GOT3 (cell line): ENCODE measurements at regions not wholly inside any gene's neighbourhood (a gene's known extent, or its start where the extent isn't known, plus 50 kb on each side); places are given as distances from the start of the nearest gene placed in this dataset.
"Not testable (repeated sequence)": the region's sequence is repeated elsewhere in the genome, so short reads cannot be mapped to it uniquely, and the experiment has no call there.

ENCODE experiments used
- DNase-seq: peaks from one replicate; lab custom pipeline; 2025; ENCODE audit warnings: mixed read lengths; lab: John Stamatoyannopoulos, UW

DNA sequence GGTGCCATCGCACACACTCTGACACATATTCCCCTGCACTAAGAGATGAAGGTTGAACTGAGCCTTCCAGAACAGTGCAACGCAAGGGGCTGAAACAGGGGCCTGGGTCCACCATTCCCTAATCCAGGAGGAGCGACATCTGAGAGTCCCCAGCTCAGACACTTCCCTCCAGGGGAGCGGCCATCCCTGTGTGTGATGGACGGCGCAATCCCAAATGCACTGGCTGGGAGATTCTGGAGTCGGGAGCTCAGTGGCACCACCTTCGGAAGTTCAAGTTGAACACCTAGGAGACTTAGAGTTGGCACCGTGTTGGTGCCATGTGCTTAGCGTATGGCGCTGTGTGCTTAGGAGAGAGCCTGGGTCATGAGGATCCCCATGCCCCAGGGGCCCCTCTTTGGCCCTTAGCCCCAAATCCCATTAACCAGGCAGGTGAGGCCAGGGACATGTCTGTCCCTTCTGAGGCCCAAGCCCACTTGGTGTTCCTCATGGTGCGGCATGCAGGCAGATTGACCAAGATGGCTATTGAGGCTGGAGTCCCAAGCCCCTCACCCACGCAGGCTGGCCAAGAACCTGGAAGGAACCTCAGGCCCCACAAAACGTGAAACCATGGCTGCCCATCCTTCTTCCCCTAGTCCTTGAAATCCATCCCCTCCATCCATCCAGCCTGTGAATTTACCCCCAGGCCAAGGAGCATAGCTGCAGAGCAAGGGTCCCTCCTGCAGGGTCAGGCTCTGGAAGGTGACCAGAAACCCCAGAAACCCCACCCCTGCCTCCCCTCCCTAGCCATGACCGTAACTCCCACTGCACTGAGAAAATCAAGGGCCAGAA lies 114.1 kb upstream of the OTOS start:
- DNase-seq, result no peak

DNA sequence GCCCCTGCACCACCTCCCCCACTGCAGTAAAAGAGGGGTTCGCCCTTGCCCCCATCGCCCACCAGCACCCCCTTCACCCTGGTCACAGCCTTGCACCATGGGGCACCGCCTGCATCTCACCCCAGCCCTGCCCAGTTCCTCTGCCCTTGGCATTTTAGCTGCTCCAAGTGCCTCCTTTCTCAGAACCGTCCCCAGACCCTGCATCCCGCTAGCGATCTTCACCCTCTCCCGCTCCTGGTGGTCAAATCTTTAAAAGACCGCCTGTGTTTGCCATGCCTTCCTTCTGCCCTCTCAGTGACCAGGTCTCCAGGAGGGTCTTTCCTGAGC lies 114.7 kb upstream of the OTOS start:
- no peak for DNase-seq

DNA sequence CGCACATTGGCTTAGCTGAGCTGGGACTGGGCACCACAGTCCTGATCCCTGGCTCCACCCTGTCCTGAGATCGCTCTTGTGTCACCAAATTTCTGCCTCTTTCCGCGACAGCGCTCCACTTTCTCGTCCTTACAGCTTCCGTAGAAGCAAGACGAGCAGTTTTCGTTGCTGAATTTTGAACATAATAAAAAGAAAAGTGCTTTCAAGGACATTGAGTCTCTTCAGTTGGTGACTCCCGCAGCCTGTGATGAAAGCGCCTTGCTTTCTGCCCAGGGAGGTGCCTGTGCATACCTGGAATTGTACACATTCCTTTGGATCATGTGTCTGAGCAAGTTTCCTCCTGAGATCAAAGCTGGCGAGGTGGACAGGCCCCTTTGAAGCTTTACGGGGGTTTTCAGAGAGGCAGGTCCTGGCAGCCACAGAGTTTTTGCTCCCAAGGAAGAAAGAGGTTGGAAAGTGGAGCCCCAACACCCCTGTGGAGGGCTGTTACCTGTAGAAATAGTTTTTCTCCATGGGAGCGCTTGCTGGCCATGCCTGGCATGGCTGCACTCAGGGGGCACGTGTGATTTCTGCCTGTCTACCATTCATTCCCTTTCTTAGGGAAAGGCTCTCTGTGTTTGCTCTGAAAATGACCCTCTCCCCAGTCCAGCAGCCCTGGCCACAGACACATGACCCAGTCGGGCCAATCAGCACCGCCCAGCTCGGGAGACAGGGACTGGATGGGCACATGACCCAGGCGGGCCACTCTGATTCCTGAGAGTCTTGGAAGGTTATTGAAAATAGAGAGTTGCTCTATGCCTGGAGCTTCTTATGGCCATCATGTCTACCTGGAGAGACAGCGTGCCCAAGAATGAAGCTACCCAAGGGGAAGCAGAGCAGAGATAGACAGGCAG lies 115.6 kb upstream of the OTOS start:
- DNase-seq, result no peak

DNA sequence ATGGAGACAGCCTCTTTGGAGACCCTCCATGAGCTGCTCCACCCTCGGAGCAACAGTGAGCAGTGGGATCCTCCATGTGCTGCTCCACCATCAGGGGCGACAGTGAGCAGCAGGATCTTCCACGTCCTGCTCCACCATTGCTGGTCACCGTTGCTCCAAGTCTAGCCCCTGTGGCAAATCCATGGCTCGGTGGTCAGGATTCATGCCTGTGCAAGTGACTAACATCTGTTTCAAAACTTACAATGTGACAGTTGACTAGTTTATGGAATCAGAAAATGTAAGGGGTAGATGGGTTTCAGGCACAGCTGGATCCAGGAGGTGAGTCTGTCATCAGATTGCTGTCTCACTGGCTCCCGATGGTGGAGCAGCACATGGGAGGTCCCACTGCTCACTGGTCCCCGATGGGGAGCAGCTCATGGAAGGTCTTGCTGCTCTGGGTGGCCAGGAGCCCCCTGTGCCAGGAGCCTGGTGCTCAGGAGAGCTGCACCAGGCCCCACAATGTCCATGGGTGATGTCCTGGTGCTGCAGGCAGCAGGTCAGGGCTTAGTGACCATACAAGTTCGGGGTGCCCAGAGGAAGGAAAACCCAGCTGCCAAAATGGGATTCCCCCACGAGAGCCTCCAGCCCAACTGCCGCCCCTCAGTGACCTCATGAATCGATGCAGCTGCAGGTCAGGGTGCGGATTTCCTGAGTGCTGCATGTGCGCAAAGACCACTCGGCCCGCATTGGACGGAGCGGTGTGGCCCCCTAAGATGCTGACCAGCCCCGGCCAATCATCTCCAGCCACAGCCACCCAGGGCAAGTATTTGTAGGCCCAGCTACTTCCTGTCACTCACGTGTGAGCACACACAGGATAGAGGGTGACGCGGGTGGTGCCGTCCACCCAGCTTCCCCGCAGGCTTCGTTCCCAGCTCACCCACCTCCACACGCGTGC lies 116.5 kb upstream of the OTOS start:
- DNase-seq, result no peak

DNA sequence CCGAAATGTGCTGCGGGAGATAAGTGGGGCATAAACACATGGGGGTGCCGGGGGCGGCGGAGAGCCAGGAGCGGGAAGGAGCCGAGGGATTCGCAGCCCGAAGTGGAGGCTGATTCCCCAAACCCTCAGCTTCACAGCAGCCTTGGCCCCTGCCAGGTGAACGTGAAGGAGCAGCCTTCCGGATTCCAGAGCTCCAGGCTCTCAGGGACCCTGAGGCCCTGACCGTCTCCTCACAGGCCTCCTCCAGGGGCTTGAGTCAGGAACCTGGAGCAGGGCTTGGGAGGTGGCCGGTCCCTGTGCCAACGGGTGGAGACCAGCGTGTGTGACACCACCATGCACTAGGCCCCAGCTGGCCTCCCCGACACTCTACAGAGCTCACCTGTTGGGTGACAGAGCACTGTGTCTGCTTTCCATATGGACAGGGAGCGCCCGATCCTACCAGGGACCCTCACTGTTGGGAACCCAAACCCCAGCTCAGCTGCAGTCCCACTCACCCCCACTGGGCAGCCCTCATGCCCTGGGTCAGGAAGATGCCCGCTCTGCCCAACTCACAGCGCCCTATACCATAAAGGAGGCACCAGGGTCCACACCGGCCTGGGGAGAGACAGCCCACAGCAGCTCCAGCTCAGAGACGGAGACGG lies 117.6 kb upstream of the OTOS start:
- no peak for DNase-seq

DNA sequence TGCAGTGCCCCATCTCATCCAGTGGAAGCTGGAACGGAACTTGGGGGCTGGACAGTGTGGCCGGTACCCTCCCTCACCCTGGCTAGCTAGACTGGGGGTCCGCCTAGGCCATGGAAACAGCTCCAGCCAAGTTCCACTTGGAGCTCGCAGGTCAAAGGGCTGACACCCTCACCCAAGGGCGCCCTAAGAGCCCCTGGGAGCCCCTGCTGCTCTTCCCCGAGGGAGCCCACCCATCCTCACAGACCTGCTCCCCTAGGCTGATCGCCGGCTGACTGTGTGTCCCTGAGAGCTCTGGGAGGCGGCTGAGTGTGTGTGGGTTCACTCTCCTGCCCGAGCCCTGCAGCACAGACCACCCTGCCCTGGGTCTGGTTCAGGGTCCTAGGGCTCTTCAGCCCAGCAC lies 118.2 kb upstream of the OTOS start:
- no peak for DNase-seq

DNA sequence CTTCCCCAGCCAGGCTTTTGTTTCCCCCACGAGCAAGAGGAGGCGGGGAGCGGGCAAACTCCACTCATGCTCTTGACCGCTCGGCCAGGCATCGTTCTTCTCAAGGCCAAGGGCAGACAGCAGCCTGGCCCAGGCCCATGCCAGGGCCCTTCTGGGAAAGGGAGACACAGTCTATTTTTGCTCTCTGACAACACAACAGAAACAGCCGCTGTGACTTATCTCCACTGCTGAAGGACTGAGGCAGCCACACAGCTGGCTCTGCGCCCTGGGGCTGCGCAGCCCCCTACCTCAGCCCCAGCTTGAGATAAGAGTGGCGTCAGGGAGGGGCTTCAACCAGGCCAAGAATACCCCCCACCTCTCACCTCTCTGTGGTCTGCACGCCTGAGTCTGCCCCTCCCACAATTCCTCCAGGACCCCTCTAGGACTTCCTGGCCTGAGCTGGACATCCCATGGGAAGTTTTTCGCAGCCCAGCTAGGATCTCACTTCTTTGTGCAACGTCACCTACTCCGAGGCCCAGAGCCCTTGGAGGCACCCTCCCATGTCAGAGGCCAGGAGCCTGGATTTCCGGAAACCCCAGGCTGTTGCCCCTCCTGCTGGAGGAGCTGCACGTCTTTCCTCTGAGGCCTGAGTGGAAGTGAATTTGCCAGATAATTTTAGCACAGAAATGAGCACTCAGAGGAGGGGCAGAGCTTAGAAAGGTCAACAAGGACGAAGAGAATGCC lies 118.9 kb upstream of the OTOS start:
- no peak for DNase-seq

DNA sequence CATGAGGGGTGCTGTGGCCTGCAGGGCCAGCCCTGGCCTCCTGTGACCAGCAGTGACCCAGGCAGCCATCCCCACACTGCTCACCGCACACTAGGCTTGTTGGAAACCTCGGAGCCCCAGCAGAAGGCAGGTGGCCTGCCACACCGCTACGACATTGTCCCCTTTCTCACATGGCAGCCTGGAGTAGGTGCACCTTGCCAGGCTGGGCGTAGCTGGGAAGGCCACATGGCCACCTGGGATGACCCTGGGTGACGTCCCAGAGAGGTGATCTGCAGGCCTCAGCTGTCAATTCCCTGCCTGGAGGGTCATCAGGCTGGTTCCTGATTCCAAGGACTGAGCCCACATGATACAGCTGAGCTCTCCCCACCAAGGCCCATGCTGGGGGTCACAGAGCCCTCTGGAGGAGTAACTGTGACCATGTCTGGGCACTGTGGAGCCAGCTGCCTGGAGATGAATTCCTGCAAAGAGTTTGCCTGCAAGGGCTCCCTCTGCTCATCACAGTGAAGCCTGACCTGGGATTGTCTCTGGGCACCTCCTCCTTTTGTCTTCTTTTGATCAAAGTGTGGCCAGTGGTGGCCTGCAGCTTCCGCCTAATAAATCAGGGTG lies 119.6 kb upstream of the OTOS start:
- no peak for DNase-seq

DNA sequence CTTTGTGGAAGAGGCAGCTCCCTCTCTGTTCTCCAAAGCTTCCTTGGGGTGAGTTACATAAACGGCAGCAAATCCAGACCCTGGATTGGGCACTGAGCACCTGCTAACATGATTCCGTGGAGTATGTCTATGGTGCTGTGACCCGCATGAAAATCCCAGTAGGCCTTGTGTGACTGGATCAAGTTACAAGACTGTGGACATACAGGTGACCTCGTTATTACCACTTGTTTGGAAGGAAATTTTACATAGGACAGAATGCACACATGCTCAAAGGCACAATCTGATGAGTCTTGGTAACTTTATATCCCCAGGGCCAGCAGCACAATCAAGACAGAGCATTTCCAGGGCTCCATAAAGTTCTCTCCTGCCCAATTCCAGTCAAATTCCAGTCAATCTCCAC lies 120.2 kb upstream of the OTOS start:
- DNase-seq, result no peak

DNA sequence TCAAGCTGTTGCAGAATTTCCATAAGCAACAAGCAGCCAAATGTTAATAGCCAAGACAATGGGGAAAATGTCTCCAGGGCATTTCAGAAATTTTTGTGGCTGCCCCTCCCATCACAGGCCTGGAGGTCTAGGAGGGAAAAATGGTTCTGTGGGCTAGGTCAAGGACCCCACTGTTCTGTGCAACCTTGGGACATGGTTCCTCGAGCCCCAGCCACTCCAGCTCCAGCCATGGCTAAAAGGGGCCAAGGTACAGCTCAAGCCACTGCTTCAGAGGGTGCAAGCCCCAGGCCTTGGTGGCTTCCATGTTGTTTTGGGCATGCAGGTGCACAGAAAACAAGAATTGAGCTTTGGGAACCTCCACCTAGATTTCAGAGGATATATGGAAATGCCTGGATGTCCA lies 122.1 kb upstream of the OTOS start:
- not testable (repeated sequence) for DNase-seq

DNA sequence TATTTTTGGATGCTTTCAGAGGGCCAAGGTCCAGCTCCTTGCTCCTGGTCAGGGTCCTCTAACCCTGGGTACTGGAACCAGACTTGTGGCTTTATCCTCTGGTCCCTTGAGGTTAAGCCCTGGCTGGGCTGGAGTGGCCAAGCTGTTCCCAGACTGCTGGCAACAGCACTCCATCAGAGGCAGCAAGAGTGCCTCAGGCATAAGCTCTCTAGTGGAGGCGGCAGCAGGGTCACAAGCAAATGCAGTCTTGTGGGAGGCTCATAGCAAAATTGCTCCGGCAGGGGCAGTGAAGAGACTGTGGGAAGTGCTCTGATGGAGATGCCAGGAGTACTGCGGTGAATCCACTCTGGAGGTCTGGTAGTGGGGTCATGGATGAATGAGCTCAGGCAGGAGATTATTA lies 128.9 kb upstream of the OTOS start:
- no peak for DNase-seq

DNA sequence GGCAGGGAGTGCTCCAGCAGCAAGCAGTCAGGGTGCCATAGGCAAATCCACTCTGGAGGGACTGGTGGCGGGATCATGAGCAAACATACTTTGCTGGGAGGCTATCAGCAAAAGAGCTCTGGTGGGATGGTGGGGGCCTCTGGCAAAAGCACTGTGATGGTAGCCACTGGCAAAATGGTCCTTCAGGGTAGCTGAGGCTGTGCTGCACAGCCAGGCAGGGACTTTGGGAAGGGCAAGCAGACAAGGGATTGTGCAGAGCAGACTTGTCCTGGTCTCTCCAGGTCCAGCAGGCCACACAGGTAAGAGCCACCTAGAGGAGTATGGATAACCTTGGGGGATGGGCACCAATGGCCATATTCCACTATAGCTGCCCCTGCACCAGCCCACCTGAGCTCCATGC lies 129.4 kb upstream of the OTOS start:
- no peak for DNase-seq

DNA sequence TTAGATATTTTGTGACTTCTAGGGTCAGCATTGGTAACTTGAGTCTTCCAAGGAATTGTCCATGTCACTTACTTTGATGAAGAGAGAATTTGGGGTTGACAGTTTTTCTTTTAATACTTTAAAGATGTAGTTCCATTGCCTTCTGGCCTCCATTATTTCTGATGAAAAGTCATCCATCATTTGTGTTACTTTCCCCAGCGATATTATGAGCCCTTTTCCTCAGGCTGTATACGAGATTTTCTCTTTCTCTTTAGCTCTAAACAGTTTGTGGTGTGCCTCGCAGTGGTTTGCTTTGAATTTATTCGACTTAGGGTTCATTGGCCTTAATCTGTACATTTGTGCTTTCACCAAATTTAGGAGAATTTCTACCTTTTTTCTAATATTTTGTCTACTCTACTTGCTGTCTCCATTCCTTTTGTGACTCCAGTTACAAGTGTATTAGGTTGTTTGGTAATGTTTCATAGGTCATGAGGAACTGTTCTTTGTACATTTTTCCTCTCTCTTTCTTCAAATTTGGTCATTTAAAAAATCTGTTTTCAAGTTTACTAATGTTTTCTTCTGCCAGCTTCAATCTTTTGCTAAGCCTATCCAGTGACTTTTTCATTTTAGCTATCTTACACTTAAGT lies 131.4 kb upstream of the OTOS start:
- no peak for DNase-seq

DNA sequence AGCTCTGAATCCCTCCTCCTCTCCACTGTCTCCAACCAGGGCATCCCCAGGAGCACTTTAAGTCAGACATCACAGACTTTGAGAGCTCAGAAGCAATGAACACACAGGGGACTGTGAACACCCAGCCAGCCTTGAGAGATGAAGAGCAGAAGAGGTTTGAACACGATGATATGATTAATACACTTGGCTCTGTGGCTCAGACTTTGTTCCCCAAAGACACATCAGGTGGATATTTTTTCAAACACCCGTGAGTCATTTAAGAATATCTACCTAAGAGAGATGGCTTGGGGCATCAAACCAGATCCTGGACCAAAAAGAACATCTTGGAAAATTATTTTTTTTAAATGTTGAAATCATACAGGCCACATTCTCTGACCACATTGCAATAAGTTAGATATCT lies 134.9 kb upstream of the OTOS start:
- no peak for DNase-seq

DNA sequence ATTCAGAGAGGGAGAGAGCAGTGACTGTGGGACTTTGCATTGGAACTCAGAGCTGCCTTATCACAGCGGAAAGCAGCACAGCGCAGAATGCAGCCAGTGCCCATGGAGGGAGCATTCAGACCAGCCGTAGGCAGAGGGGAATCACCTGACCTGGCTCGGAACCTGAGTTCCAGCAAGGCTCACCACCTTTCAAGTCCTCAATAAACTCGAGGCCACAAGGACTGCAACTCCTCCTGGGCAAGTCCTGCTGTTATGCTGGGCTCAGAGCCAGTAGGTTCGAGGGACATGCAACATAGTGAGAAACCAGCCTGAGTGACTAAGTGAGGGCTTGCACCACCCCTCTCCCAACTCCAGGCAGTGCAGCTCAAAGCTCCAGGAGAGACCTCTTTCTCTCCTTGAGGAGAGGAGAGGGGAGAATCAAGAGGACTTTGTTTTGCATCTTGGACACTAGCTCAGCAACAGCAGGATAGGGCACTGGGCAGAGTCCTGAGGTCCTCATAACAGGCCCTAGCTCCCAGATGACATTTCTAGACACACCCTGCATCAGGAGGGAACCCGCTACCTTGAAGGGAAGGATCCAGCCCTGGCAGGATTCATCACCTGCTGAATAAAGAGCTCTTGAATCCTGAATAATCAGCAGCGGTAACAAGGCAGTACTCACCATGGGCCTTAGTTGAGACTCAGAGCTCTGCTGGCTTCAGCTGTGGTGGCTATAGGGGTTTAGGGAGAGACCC lies 136.8 kb upstream of the OTOS start:
- no peak for DNase-seq

DNA sequence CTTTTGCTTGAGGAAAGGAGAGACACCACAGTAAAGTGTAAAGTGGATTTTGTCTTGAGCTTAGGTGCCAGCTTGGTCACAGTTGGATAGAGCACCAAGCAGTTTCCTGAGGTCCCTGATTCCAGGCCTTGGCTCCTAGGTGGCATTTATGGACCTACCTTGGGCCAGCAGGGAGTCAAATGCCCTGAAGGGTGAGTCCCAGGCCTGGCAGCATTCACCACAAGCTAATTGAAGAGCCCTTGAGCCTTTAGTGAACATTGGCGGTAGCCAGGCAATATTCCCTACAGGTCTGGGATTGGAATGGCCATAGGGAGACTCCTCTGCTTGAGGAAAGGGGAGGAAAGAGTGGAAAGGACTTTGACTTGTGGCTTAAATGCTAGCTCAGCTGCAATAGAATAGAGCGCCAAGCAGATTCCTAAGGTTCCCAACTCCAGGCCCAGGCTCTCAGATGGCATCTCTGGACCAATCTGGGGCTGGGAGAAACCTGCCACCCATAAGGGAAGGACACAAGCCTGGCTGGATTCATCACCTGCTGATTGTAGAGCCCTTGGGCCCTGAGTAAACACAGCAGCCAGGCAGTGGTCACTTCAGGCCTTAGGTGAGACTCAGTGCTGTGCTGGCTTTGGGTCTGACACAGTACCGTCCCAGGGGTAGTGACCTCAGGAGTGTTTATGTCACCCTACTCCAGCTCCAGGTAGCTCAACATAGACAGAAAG lies 137.5 kb upstream of the OTOS start:
- no peak for DNase-seq

DNA sequence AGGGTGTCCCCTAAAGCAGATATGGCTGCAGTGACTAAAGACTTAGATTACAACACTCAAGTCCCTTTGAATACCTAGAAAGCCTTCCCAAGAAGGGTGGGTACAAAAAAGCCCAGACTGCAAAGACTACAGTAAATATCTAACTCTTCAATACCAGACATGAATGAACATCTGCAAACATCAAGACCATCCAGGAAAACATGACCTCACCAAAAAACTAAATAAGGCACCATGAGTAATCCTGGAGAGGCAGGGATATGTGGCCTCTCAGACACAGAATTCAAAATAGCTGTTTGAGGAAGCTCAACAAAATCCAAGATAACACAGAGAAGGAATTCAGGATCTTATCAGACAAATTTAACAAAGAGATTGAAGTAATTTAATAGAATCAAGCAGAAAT lies 138.2 kb upstream of the OTOS start:
- DNase-seq, result no peak

DNA sequence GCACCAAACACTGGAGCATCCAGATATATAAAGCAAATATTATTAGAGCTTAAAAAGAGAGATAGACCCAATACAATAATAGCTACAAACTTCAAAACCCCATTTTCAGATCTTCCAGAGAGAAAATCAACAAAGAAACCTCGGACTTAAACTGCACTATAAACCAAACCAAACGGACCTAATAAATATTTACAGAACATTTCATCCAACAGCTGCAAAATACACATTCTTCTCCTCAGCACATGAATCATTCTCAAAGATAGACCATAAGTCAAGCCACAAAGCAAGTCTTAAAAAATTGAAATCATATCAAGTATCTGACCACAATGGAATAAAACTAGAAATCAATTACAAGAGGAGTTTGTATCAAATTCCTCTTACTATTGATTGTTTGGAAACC lies 140.2 kb upstream of the OTOS start:
- DNase-seq, result no peak
